Fibroblast of villous mesenchyme (primary cell): ENCODE measurements at regions not wholly inside any gene's neighbourhood (a gene's known extent, or its start where the extent isn't known, plus 50 kb on each side); places are given as distances from the start of the nearest gene placed in this dataset.

Experiments used
- DNase-seq: peaks from one replicate; pipeline ENCODE4 v3.0.0-alpha.2; 2010; ENCODE audit warnings: low read depth
- H3K4me3 ChIP-seq: 2 replicates; pipeline ENCODE4 v1.5.1; 2011; ENCODE audit warnings: low read depth, mild to moderate bottlenecking, low read length
- CTCF ChIP-seq: IDR thresholded peaks from 2 replicates; pipeline ENCODE4 v1.5.1; 2012; ENCODE audit warnings: low read depth, mild to moderate bottlenecking, low read length; ENCODE audit not compliant: insufficient read depth

GRCh38 chr5:31122998-31123951 is 70.2 kb upstream of the CDH6 start:
- no peak overlapping the region for H3K4me3 ChIP-seq
- DNase-seq: no peak
- TF ChIP-seq CTCF: no peak

GRCh38 chr5:31121224-31121623 is 72.3 kb upstream of the CDH6 start:
- no peak for TF ChIP-seq CTCF
- DNase-seq: no peak

GRCh38 chr5:31120642-31120948 is 72.9 kb upstream of the CDH6 start:
- no peak for DNase-seq
- H3K4me3 ChIP-seq: no peak overlapping the region
- no peak for TF ChIP-seq CTCF

More at GRCh38 chr5:31121224-31121623, 72.3 kb upstream of the CDH6 start:
- H3K4me3 ChIP-seq: no peak overlapping the region

GRCh38 chr5:31119938-31120641 is 73.4 kb upstream of the CDH6 start:
- no peak for TF ChIP-seq CTCF
- DNase-seq: no peak

GRCh38 chr5:31116466-31117031 is 76.9 kb upstream of the CDH6 start:
- no peak overlapping the region for H3K4me3 ChIP-seq
- no peak for DNase-seq
- TF ChIP-seq CTCF: no peak

More at GRCh38 chr5:31119938-31120641, 73.4 kb upstream of the CDH6 start:
- no peak overlapping the region for H3K4me3 ChIP-seq

- no peak overlapping the region for H3K4me3 ChIP-seq
- TF ChIP-seq CTCF: no peak
These were observed 78.7 kb upstream of the CDH6 start for GRCh38 chr5:31114817-31115216.

More at GRCh38 chr5:31114817-31115216, 78.7 kb upstream of the CDH6 start:
- no peak for DNase-seq
